ENCODE measurements at regions not wholly inside any gene's neighbourhood (a gene's known extent, or its start where the extent isn't known, plus 50 kb on each side); places are given as distances from the start of the nearest gene placed in this dataset.
"Not testable (repeated sequence)": the region's sequence is repeated elsewhere in the genome, so short reads cannot be mapped to it uniquely, and the experiment has no call there.

- DNase-seq (ENCODE audit: low read depth): no peak
Measured at GRCh38 chr20:17837179-17837578, 131.4 kb downstream of the SNX5 start.

- peak; percentile 6 for DNase-seq (ENCODE audit: low read depth)
Measured at GRCh38 chr20:17836303-17836861, 132.2 kb downstream of the SNX5 start.

- no peak for DNase-seq (ENCODE audit: low read depth)
Measured at GRCh38 chr20:17835934-17836300, 132.7 kb downstream of the SNX5 start.

- DNase-seq (ENCODE audit: low read depth): peak; percentile 89
Measured at GRCh38 chr20:17835240-17835933, 133.2 kb downstream of the SNX5 start.

- DNase-seq (ENCODE audit: low read depth): no peak
Measured at GRCh38 chr20:17834804-17835203, 133.8 kb downstream of the SNX5 start.

GRCh38 chr20:17833036-17833674, 133.4 kb downstream of the BANF2 start:
- no peak for DNase-seq (ENCODE audit: low read depth)

- no peak for DNase-seq (ENCODE audit: low read depth)
Measured at GRCh38 chr20:17832236-17832915, 132.6 kb downstream of the BANF2 start.

GRCh38 chr20:17828598-17829144, 128.9 kb downstream of the BANF2 start:
- no peak for DNase-seq (ENCODE audit: low read depth)

GRCh38 chr20:17827759-17828559, 128.2 kb downstream of the BANF2 start:
- no peak for DNase-seq (ENCODE audit: low read depth)

- no peak for DNase-seq (ENCODE audit: low read depth)
Measured at GRCh38 chr20:17827079-17827478, 127.3 kb downstream of the BANF2 start.

GRCh38 chr20:17825960-17826843, 126.4 kb downstream of the BANF2 start:
- no peak for DNase-seq (ENCODE audit: low read depth)

- no peak for DNase-seq (ENCODE audit: low read depth)
Measured at GRCh38 chr20:17825252-17825959, 125.6 kb downstream of the BANF2 start.

GRCh38 chr20:17824676-17825251, 125.0 kb downstream of the BANF2 start:
- DNase-seq (ENCODE audit: low read depth): no peak

- no peak for DNase-seq (ENCODE audit: low read depth)
Measured at GRCh38 chr20:17823409-17824144, 123.8 kb downstream of the BANF2 start.

- DNase-seq (ENCODE audit: low read depth): no peak
Measured at GRCh38 chr20:17822540-17823408, 123.0 kb downstream of the BANF2 start.

- no peak for DNase-seq (ENCODE audit: low read depth)
Measured at GRCh38 chr20:17822039-17822438, 122.3 kb downstream of the BANF2 start.

- DNase-seq (ENCODE audit: low read depth): not testable (repeated sequence)
Measured at GRCh38 chr20:17821606-17822005, 121.8 kb downstream of the BANF2 start.
